ENCODE measurements at regions not wholly inside any gene's neighbourhood (a gene's known extent, or its start where the extent isn't known, plus 50 kb on each side); places are given as distances from the start of the nearest gene placed in this dataset.

DNA sequence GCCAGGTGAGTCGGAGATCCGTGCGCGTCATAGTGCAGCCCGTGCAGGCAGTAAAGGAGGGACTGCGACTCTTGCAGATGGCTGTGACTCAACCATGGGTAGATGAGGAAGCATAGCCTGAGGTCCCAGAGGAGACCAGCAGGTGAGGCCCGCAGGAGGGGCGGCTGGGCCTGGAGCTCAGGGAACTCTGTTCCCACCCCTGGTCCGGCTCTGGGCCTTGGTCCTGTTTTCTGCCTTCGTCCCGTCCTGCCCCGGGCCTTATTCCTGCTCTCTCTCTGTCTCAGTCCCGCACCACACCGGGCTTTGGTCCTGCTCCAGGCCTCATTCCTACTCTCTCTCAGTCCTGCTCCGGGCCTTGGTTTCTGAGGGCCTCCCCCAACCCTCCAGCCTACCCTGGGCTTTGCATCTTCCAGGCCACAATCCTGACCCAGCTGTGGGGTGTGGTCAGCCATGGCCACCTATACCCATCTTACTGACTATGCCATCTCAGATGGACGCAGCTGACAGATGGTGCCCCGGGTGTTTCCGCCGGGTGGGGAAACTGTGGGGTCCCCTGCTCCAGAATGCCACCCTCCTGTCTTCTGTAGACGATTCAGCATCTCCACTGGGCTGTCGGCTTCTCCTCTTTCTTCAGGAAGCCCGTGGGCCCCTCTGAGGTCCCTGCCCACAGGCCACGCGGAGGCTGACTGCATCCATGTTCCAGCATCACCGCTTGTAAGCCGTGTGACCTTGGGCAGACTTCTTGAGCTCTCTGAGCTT is 1134.1 kb downstream of the BRD1 start:
- DNase-seq = no peak

DNA sequence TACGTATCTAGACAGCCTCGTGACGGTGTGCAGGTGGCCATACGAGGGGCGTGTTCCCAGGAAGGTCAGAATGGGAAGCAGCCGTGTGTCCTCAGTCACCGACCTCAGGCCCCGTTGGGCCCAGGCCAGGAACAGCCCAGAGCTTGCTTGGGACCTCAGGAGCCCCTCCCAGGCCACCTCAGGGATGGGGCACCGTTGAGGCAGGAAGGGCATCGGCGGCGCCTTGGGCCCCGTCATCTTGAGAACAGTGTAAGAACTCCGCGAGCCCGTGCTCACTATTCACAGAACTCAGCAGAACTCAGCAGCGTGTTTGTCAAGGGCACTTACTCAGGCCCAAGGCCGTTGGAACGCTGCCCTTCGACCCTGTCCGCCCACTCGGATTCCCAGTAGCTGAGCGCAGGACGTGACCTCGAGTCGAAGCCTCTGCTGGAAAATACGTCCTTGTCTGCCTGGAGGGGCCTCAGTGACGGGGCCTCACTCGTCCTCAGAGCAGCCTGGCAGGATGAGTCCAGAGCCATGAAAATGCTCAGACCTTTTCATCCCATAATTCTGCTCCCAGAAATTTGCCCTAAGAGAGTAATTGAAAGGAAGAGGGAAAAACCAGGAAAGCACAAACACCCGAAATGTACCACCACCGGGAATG is 1134.8 kb downstream of the BRD1 start:
- no peak for DNase-seq

DNA sequence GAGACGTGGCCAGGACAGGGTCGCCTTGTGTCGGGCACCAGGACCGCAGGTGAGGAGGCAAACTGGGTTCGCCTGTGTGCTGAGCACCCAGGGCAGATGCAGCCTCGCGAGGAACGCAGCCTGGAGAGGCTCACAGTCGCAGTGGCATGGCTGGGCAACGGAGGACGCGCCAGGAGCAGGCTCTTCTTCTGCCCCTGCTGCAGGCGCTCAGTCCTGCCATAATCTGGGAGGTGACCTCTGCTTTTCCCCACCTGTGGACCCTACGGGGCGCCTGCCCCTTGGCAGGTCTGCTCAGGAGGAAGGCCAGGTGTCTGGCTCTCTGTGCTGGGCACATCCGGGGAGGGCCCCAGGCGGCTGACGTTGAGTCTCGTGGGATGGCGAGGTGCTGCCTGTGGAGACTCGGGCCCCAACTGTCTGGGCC is 1136.2 kb downstream of the BRD1 start:
- DNase-seq = no peak

DNA sequence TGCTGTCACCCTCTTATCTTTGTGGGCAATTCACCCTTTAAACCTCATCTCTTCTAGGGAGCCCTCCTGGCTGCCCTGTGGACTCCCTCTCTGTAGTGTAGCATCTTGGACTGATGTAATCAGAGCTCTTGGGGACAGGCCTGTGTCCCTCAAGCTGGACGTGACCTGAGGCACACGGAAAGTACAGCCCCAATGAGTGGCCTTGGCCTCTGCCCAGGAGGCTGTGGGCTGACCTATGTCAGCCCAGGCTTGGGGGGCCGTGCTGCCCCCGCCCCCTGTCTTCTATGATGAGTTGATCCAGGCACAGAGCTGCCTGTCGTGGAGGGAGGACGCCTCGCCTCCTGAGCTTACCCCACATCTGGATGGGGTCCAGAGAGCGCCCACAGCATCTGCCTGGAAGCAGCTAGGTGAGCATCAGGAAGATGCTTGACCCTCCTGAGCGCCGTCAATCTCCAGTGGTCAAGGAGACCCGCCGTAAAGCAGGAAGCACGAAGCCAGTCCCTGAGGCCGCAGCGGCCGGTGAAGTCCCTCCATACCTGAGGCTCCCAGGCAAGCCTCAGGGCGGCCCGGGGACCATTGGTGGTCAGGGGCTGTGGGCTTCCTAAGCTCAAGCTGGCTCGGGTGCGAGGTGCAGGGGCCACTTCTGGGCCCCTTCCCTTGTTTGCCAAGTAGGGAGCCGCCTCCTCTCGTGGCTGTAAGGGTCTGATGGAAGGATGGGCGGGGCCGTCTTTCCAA is 1136.9 kb downstream of the BRD1 start:
- DNase-seq = no peak

DNA sequence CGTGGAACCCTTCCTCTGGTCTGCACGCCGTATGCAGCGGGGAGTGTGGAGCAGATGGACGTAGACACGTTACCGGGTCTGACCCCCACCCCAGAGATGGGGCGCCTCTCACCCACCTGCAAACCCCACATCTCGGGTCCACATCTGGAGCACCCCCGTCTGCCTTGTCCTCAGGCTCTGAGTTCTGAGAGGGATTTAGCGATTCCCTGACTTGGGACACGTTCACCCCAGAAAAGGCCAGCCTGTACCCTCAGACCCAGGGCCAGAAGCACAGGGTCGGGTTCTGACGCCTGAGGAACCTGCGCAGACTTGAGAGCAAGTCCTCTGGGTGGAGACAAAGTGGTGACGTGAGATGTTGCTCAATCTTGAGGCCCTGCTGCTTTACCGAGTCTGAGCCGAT is 1138.5 kb downstream of the BRD1 start:
- no peak for DNase-seq

DNA sequence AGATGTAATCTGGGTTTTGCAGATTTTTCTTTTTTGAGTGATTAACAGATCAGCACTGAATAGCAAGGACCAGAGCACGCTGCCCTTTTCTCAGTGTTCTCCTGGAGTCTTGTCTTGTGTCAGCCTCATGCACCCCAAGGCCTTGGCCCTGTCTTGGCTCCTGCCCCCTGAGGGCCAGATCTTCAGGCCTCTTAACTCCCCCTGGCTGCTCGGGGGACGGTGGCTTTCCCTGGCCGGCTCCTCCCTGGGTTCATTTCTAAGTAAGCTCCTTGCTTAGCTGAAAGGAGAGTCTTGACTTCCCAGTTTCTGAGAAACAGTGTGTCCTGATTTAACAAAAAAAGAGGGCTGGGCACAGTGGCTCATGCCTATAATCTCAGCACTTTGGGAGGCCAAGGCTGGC is 1139.3 kb downstream of the BRD1 start:
- DNase-seq = no peak

DNA sequence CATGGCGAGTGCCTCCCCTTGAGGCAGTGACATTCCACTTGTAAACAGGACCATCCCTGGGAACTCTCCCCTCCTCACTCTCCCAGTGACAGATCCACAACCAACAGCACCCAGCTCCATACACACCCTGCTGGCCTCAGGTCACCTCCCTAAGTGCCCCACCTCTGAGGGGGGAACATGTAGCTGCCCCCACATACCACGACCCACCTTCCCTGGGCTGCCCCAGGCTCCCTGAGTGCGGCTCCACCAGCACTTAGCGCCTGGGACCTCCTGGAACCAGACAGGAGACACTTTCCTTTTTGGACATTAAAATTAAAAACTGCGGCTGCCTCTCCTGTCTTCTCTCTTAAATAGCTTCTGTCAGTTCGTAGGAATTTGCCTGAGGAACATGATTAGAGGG is 1140.1 kb downstream of the BRD1 start:
- DNase-seq = no peak

DNA sequence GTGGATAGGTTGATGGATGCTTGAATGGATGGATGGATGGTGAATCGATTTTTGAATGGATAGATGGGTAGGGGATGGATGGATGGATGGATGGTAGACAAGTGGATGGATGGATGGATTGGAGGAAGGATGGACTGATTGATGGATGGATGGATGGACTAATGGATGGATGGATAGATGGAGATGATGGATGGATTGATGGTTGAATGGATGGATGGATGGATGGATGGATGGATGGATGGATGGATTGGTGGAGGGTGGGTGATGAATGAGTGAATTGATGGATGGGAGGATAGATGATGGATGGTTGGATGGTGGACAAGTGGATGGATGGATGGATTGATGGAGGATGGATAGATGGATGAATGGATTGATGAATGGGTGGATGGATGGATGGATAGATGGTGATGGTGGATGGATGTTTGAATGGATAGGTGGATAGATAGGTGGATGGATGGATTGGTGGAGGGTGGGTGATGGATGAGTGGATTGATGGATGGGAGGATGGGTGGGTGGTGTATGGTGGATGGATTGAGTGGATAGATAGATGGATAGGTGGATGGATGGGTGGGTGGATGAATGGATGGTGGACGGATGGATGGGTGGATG is 1140.9 kb downstream of the BRD1 start:
- no peak for DNase-seq

DNA sequence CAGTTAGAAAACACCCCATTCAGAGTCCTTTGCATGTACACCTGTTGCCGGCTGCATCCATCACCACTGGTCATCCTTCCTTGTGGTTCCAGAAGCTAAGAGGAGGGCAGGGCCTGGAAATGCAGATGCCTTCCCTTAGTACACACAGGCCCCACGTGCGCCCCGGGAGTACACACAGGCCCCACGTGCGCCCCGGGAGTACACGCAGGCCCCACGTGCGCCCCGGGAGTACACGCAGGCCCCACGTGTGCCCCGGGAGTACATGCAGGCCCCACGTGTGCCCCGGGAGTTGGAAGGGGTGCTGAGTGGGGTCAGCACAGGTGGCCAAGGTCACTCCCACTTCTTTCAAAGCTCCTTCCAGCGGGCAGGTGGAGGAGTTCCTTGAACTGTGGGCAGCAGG is 1141.9 kb downstream of the BRD1 start:
- no peak for DNase-seq

DNA sequence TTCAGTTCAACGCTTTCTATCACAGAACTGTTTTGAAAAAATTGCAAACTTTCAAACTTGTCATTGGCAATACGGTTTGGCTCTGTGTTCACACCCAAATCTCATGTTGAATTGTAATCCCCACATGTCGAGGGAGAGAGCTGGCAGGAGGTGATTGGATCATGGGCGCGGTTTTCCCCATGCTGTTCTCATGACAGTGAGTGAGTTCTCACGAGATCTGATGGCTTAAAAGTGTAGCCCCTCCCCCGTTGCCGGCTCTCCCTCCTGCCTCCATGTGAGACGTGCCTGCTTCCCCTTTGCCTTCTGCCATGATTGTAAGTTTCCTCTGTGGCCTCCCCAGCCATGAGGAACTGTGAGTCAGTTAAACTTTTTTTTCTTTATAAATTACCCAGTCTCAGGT is 1144.0 kb downstream of the BRD1 start:
- no peak for DNase-seq

DNA sequence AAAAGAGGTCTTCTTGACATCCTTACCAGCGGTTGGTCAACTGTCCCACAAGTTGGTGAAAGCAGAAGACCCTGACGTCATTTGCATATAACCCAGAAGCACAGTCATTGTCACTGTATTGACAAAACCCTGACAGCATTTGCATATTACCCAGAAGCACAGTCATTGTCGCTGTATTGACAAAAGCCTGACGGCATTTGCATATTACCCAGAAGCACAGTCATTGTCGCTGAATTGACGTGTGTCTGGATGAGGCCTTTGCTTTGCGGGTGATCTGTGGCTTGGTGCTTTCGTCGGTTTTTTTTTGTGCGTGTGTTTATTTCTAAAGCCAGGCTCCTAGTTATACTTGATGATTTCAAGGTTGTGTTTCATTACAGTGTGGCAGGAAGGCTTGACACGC is 1145.2 kb downstream of the BRD1 start:
- DNase-seq = no peak

DNA sequence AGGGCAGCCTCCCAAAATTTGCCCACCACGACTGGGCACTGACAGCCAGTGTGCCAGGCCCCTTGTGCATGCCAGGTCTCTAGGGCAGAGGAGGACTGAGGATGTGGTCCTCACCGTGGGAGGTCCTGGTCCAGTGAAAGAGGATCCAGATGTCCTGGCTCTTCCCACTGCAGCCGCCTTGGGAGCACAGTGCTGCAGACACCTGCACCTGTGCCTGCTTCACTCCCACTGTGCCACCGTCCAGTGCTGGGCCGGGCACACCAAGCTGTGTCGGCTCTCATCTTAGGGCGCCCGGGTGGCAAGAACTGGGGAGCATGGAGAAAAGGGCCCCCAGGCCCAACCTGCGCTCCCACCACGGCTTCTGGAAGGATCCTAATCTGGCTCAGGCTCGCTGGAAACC is 1147.1 kb downstream of the BRD1 start:
- no peak for DNase-seq

DNA sequence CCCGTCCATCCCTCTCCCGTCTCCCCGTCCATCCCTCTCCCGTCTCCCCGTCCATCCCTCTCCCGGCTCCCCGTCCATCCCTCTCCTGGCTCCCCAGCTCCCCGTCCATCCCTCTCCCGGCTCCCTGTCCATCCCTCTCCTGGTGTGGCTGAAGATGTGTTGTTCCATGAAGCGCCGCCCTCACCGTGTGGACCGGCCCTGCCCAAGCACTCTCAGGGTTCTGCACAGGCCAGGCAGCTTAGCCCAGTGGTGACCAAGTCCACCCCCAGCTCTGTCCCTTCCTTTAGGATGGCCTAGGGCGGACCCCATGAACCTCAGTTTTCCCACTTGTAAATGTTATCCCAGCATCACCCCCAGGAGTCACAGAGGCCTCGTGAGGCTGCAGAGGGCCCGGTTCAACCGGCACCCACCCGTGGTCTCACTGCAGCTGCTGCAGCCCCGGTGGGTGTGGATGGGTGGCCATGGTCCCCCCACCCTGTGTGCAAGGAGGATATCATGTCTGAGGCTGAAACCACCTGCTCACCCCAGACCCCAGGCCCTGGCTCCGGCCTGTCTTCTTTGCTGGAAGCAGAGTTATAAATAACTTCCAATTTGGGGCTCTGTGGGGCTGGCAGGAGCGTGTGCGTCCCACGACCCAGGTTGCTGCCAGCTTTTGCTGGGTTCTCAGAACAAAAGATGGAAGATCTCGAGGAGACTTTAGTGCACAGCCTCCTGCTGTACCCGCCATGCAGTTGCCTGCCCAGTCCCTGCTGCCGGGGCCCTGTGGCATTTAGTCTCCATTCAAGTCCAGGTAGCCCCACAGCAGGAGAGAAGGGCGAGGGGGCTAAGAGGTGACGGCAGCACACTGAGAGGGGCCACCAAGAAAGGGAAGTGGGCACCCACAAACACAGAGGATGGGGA is 1147.8 kb downstream of the BRD1 start:
- DNase-seq = no peak

DNA sequence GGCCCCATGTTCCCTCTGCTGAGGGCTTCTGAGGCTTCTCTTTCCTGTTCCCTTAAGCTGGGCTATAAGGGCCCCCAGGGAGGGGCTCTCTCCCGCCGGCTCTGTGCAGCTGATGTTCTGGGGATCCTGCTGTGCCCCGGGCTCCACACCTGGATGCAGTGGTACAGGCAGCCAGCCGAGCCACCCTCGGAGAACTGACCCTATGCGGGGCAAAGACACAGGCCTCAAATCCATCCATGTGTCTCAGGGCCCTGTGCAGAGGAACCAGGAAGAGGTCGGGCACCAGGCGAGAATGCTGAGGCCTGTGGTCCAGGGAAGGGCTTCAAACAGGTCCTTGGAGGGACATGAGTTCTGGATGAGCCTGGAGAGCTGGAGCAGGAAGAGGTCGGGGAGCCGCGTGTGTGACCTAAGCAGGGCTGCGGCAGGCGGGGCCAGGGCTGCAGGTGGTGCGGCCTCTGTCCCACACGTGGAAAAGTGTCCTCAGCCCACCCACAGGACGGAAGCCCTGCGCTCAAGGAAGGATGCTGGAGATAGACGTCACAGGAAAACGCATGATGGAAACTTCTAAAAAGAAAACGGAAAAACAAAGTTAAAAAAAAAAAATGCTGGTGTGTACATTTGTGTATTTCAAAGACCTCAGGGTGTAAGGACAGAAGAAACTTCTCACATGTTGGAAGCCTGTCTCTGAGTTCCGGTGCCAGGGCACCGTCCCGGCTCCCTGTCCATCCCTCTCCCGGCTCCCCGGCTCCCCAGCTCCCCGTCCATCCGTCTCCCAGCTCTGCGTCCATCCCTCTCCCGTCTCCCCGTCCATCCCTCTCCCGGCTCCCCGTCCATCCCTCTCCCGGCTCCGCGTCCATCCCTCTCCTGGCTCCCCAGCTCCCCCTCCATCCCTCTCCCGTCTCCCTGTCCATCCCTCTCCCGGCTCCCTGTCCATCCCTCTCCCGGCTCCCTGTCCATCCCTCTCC is 1149.2 kb downstream of the BRD1 start:
- DNase-seq = no peak

DNA sequence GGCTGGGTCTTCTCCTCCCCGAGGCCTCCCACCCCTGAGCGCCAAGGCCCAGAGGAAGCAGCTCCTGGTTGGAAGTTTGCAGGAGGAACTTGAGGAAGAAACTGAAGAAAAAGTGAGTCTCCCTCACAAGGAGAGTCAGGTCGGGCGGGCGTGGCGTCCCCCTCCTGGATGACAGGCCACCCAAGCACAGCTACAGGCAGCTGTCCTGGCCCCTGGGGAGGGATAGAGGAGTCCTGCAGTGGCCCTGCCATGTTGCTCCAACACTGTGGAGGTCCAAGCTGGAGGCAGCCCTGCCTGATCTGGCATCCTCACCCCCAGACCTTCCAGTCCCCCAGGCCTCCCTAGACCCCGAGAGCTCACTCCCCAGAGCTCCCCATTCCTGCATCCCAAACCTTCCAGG is 1150.1 kb downstream of the BRD1 start:
- no peak for DNase-seq

DNA sequence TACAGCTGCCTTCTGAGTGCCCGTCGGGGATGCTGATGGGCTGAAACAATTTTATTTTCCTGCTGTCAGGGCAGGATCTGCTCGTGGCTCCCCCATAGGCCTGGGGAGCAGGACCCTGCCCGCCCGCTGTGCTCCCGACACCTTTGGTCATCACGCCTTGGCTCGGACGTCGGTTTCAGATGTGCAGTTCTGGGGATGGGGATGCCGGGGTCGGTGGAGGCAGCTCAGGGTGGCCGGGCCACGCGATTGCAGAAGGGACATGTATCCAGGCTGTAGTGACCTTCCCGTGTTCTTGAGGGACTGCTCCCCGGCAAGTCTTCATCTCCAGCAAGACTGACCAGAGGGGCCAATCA is 1150.5 kb downstream of the BRD1 start:
- DNase-seq = no peak

DNA sequence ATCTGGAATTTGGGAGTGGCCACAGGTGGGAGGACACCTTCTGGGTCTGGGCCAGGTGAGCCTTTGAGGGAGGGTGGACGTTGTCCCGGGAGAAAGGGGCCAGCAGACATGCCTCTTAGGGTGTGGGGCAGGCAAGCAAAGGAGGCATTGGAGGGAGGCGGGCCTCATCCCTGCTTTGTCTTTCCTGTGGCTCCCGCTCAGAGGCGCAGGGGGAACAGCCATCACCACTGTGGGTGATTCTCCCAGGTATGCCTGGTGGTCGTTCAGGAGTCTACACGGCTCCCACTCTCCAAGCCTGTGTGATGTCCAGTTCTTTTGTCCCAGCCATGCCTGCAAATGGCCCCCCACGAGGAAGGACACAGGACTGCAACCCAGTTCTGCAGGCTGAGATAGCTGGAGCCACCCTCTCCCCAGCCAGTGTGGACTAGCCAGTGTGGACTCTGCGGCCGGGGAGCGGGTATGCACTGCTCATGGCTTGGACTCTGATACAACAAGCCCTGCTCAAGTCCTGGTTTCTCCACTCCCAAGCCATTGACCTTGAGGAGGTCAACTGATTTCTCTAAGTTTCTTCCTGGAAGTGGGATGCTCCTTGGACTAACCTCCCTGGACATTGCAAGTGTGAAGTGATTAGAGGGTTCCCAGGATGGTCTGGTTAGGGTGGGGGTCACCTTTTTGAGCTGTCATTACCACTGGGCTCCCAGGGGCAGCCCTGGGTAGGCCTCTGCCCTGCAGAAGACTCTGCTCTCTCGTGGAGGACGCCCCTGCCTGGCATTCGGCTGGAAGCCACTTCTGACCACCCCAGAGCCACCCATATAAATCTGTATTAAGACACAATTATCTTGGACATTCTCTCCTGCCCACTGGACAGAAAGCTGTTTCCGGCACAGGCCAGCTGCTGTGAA is 1151.2 kb downstream of the BRD1 start:
- DNase-seq = no peak

DNA sequence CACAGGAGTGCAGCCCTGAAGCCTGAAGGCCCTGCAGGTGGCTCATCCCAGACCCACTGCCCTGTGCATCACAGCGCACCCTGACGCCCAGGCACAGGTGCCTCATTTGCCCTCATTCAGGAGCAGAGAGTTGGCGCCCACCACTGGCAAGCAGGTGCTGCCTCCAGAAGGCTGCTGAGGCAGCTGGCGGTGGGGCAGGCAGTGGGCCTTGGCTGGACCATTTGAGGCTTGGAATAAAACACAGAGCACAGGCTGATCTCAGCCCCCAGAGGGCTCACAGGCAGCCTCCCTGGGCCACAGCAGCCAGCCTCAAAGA is 1151.9 kb downstream of the BRD1 start:
- DNase-seq = no peak

DNA sequence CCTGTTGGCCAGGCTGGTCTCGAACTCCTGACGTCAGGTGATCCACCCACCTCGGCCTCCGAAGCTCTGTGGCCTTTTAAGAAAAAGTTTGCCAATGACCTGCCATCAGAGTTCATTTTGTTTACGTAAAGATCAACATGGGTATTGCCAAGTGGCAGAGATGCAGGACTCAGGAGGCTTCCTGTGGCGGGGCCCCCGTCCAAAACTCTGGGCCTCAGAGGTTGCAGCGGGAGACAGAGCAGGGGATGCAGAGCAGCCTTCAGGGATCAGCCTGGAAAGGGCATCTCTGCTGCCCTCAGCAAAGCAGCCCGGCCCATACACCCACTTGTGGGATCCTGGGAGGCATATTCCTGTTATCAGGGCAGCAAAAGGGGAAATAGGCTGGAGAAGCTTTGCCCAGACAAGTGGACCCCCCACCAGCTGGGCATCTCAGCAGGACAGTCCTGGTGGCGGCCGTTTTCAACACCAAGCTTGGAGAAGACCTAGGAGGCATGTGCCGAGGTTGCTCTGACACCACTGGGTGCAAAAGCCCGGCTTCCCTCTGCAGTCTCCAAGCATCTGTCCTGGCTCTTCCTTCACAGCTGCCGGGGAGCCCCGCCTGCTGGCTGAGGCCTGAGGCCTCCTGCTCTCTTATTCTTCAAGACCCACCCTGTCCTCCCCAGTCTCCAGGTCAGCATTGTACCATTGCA is 1152.4 kb downstream of the BRD1 start:
- no peak for DNase-seq
